Activated CD8-positive, alpha-beta T cell treated with anti-CD3 and anti-CD28 coated beads, Interleukin-2, amount 10 ng/mL, durations not matched to agents 7 days and 5 days (primary cell): ENCODE measurements at regions not wholly inside any gene's neighbourhood (a gene's known extent, or its start where the extent isn't known, plus 50 kb on each side); places are given as distances from the start of the nearest gene placed in this dataset.

ENCODE experiments used
- ATAC-seq: fragments of 150-1000 bp; cut with Tn5 transposase; one replicate; pipeline ENCODE4 v1.10.0; 2021; ENCODE audit warnings: moderate library complexity
- CTCF ChIA-PET: fragments of 350-600 bp; sonication (Branson Sonifier 250); formaldehyde crosslinking; loops from one replicate; lab custom pipeline; 2021; ENCODE audit warnings: antibody characterized with exemption; lab: Charles Lee
- POLR2A ChIA-PET: fragments of 350-600 bp; sonication (Branson Sonifier 250); formaldehyde crosslinking; loops from one replicate; lab custom pipeline; 2021; ENCODE audit warnings: antibody characterized with exemption; lab: Charles Lee
- DNase-seq: peaks from one replicate; pipeline ENCODE4 v3.0.0-alpha.2; 2020
- H3K27ac Mint-ChIP-seq: one replicate; pipeline ENCODE4 v1.8.0; 2021; ENCODE audit warnings: mild to moderate bottlenecking, mixed read lengths
- H3K27me3 Mint-ChIP-seq: one replicate; pipeline ENCODE4 v1.8.0; 2021; ENCODE audit warnings: low read depth, mixed read lengths
- H3K36me3 Mint-ChIP-seq: one replicate; pipeline ENCODE4 v1.8.0; 2021; ENCODE audit warnings: low read depth, mixed read lengths
- H3K4me1 Mint-ChIP-seq: one replicate; pipeline ENCODE4 v1.8.0; 2021; ENCODE audit warnings: low read depth, mixed read lengths
- H3K4me3 Mint-ChIP-seq: one replicate; pipeline ENCODE4 v1.8.0; 2021; ENCODE audit warnings: mild to moderate bottlenecking, mixed read lengths
- H3K9me3 Mint-ChIP-seq: one replicate; pipeline ENCODE4 v1.8.0; 2022; ENCODE audit warnings: mixed read lengths; ENCODE audit not compliant: insufficient read depth

DNA sequence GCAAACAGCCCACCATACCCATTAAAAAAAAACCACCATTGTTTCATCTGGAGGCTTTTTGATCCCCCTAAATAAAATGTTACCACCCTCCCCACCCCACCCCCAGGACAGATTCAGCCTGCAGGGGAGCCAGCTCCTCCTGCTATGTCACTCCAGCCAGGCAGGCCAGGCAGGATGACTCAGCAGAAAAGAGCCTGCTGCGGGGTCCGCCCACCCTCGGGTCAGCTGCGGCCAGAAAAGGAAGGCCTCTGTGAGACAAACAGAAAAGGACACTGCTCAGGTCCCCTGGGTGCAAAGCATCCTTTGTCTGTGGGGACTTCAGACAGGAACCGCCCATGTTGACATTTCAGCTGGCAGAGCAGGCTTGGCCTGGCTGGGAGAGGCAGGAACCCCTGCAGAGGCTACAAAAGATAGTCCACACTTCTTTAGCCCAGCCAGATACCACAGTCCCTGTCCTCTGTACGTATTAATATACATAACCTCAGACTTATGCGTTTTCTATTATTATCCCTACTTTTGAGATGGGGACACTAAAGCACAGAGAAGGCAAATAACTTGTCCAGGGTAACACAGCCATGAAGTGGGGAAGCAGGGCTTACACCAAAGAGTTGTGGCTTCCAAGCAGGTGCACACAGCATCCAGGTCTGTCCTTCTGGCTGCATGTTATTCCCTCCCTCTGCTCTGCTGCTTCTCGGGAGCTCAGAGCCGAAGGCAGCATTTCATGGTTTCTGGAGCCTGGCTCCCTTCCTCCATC is 147.7 kb downstream of the CPEB2 start:
- H3K9me3 Mint-ChIP-seq, result no peaks in the 10 kb centered on the region
- no peaks in the 10 kb centered on the region for H3K4me1 Mint-ChIP-seq
- ChIA-PET CTCF (interaction anchor here (1.4 kb wide), 1 partner anchor 12 kb away, joined by 4 read pairs; no protein-coding TSS in a partner anchor), POLR2A (no interaction called here)
- ATAC-seq, result no peak
- no peaks in the 10 kb centered on the region for H3K36me3 Mint-ChIP-seq
- H3K27ac Mint-ChIP-seq, result no peak overlapping the region
- H3K4me3 Mint-ChIP-seq, result no peak overlapping the region
- no peak for DNase-seq
- no peaks in the 10 kb centered on the region for H3K27me3 Mint-ChIP-seq

DNA sequence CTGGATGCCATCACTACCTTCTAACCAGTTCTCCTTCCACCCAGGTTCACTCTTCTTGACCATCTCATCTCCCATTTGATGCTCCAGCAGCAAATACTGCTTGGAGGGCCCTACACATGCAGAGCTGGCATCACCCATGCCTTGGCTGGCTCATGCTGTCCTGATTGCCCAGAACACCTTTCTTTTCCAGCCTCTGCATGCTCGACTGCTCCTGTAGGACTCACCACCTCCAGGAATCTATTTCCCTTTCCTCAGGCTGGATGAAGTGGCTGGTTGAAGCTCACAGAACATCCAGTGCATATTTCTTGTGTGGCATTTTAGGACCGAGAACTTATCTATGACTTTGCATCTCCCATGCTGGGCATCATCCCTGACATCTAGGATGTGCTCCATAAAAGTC is 148.3 kb downstream of the CPEB2 start:
- CTCF ChIA-PET, result no interaction called here
- DNase-seq, result no peak

GRCh38 chr4:15151033-15151432 is 148.8 kb downstream of the CPEB2 start:
- POLR2A ChIA-PET, result no interaction called here
- ATAC-seq, result no peak
- DNase-seq, result no peak
- no peak overlapping the region for H3K4me3 Mint-ChIP-seq
- no peaks in the 10 kb centered on the region for H3K36me3 Mint-ChIP-seq
- H3K27me3 Mint-ChIP-seq, result no peaks in the 10 kb centered on the region
- H3K9me3 Mint-ChIP-seq, result no peaks in the 10 kb centered on the region
- no peaks in the 10 kb centered on the region for H3K4me1 Mint-ChIP-seq
- CTCF ChIA-PET, result no interaction called here
- H3K27ac Mint-ChIP-seq, result no peak overlapping the region

More for the DNA sequence above, 148.3 kb downstream of the CPEB2 start:
- no peaks in the 10 kb centered on the region for H3K9me3 Mint-ChIP-seq
- no peaks in the 10 kb centered on the region for H3K4me1 Mint-ChIP-seq
- H3K27me3 Mint-ChIP-seq, result no peaks in the 10 kb centered on the region
- POLR2A ChIA-PET, result no interaction called here
- H3K4me3 Mint-ChIP-seq, result no peak overlapping the region
- H3K36me3 Mint-ChIP-seq, result no peaks in the 10 kb centered on the region
- no peak for ATAC-seq
- H3K27ac Mint-ChIP-seq, result no peak overlapping the region

GRCh38 chr4:15153662-15154061 is 151.4 kb downstream of the CPEB2 start:
- POLR2A ChIA-PET, result no interaction called here
- CTCF ChIA-PET, result no interaction called here
- H3K4me3 Mint-ChIP-seq, result no peak overlapping the region
- H3K9me3 Mint-ChIP-seq, result no peaks in the 10 kb centered on the region
- no peak overlapping the region for H3K27ac Mint-ChIP-seq
- DNase-seq (no peak), ATAC-seq (no peak)
- no peaks in the 10 kb centered on the region for H3K27me3 Mint-ChIP-seq
- no peaks in the 10 kb centered on the region for H3K4me1 Mint-ChIP-seq
- H3K36me3 Mint-ChIP-seq, result no peaks in the 10 kb centered on the region

DNA sequence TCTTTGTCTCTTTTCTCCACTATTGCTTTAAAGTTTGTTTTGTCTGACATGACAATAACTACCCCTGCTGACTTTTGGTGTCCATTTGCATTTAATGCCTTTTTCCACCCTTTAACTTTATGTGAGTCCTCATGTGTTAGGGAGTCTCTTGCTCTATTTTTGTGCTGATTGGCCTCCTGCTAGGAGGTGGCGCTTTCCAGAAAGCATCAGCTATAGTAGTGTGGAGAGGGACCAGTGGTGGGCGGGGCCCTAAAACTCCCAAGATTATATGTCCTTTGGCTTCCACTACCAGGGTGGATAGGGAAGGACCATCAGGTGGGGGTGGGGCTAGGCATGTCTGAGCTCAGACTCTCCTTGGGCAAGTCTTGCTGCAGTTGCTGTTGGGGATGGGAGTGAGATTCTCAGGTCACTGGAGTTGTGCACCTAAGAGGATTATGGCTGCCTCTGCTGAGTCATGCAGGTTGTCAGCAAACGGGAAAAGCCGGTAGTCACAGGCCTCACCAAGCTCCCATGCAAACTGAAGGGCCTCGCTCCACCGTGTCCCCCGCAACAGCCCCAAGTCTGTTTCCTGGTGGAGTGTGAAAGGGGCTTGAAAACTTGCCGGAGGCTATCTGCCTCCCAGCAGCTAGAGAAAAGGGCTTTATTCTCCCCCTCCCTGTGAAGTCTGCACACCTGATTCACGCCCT is 156.3 kb downstream of the CPEB2 start:
- Mint-ChIP-seq H3K27ac (no peak overlapping the region), H3K4me1 (no peaks in the 10 kb centered on the region), H3K9me3 (no peaks in the 10 kb centered on the region), H3K27me3 (peaks cover 4% of the 10 kb centered on the region), H3K36me3 (no peaks in the 10 kb centered on the region), H3K4me3 (no peak overlapping the region)
- POLR2A ChIA-PET, result no interaction called here
- CTCF ChIA-PET, result no interaction called here
- DNase-seq (no peak), ATAC-seq (no peak)

GRCh38 chr4:15159477-15160019 is 157.3 kb downstream of the CPEB2 start:
- CTCF ChIA-PET, result no interaction called here

DNA sequence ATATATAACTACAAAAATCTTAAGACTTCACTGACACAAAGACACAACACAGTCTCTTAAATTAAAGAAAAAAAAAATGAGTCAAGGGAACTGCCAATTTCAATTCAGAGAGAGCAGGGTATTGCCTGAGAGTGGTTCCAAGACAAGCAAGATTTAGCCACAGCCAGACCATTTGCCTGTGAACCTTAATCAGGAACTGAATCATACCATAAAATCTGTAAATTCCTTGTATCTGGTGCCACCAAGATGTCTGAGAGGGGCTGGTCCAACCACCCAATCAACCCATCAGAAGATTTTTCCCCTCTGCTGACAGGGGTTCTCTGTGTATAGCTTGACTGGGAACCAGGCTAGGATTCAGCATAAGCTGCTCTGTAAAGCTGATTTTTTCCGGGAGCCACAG is 159.2 kb downstream of the CPEB2 start:
- ChIA-PET CTCF (interaction anchor here (1.0 to 2.2 kb wide), 2 partner anchors 12 to 234 kb away, joined by 3 to 4 read pairs; no protein-coding TSS in a partner anchor), POLR2A (no interaction called here)
- no peaks in the 10 kb centered on the region for H3K36me3 Mint-ChIP-seq
- no peaks in the 10 kb centered on the region for H3K4me1 Mint-ChIP-seq
- no peak overlapping the region for H3K4me3 Mint-ChIP-seq
- DNase-seq, result no peak
- H3K27ac Mint-ChIP-seq, result no peak overlapping the region
- no peak for ATAC-seq
- no peaks in the 10 kb centered on the region for H3K9me3 Mint-ChIP-seq
- H3K27me3 Mint-ChIP-seq, result peaks cover 9% of the 10 kb centered on the region

More at GRCh38 chr4:15159477-15160019, 157.3 kb downstream of the CPEB2 start:
- Mint-ChIP-seq H3K27ac (no peak overlapping the region), H3K4me1 (no peaks in the 10 kb centered on the region), H3K36me3 (no peaks in the 10 kb centered on the region), H3K4me3 (no peak overlapping the region), H3K9me3 (no peaks in the 10 kb centered on the region), H3K27me3 (peaks cover 6% of the 10 kb centered on the region)
- POLR2A ChIA-PET, result no interaction called here
- DNase-seq (no peak), ATAC-seq (no peak)

DNA sequence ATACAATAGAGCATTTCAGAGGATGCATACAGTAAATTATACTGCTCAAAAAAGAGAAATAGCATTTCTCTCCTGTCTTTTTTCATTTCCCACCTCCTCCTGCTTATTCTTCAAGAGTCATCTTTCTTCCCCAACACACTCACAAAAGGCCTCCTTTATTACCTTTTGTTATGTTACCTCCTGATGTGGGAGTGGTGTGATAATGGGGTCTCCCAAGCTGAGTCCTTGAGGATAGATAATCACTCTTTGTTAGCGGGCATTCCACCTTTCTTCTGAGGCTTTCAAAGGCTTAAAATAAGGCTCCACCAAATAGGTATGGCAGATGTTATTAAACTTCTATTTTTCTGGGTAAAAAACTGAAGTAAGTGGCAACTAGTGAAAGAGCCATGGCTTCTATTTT is 159.8 kb downstream of the CPEB2 start:
- peaks cover 12% of the 10 kb centered on the region for H3K27me3 Mint-ChIP-seq
- no peaks in the 10 kb centered on the region for H3K36me3 Mint-ChIP-seq
- no peak overlapping the region for H3K27ac Mint-ChIP-seq
- no peaks in the 10 kb centered on the region for H3K4me1 Mint-ChIP-seq
- ChIA-PET POLR2A (no interaction called here), CTCF (interaction anchor here (2.2 kb wide), 1 partner anchor 12 kb away, joined by 4 read pairs; no protein-coding TSS in a partner anchor)
- no peak for ATAC-seq
- no peaks in the 10 kb centered on the region for H3K9me3 Mint-ChIP-seq
- no peak for DNase-seq
- no peak overlapping the region for H3K4me3 Mint-ChIP-seq

DNA sequence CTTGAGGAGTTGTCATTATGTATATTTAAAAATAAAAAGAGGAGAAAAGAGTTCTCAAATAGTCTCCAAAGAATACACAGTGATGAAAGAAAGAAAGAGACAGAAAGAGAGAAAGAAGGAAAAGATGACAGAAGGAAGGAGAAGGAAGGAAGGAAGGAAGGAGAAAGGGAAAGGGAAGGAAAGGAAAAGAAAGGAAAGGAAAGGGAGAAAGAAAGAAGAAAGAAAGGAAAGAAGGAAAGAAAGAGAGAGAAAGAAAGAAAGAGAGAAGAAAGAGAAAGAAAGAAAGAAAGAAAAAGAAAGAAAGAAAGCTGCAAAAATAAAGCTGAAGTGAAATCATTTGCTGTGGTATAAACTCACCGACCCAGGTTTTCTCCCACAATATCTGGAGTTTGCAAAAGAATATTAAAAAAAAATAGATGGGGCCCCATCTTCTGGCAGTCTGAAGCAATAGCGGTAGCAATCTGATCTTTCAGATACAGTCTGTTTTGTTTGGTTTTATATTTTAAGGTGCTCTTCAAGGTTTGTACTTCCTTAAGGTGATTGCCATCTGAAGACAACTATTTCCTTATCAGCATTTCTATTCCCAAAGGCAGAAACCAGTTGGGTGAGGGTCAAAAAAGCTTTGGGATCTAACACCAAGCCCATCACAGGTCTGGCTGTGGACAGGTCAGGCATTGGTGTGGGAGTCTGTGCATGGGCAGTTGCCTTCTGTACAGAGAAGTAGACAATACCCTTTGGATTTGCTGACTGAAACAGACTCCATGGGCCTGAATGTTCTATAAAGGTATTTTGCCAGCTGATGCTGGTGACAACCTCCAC is 160.4 kb downstream of the CPEB2 start:
- H3K36me3 Mint-ChIP-seq, result no peaks in the 10 kb centered on the region
- no peak for DNase-seq
- H3K4me3 Mint-ChIP-seq, result no peak overlapping the region
- ChIA-PET POLR2A (no interaction called here), CTCF (interaction anchor here (0.9 to 2.2 kb wide), 3 partner anchors 13 to 1508 kb away, joined by 3 to 4 read pairs (median 4); no protein-coding TSS in a partner anchor)
- no peak overlapping the region for H3K27ac Mint-ChIP-seq
- H3K4me1 Mint-ChIP-seq, result no peaks in the 10 kb centered on the region
- no peaks in the 10 kb centered on the region for H3K9me3 Mint-ChIP-seq
- H3K27me3 Mint-ChIP-seq, result peaks cover 12% of the 10 kb centered on the region
- no peak for ATAC-seq

- no peaks in the 10 kb centered on the region for H3K36me3 Mint-ChIP-seq
- H3K27ac Mint-ChIP-seq, result no peak overlapping the region
- H3K4me1 Mint-ChIP-seq, result no peaks in the 10 kb centered on the region
- DNase-seq (no peak), ATAC-seq (no peak)
- POLR2A ChIA-PET, result no interaction called here
- peaks cover 12% of the 10 kb centered on the region for H3K27me3 Mint-ChIP-seq
- H3K9me3 Mint-ChIP-seq, result no peaks in the 10 kb centered on the region
- CTCF ChIA-PET, result interaction anchor here (0.9 to 2.2 kb wide), 3 partner anchors 14 to 1509 kb away, joined by 3 to 4 read pairs (median 4); no protein-coding TSS in a partner anchor
- no peak overlapping the region for H3K4me3 Mint-ChIP-seq
Measured at GRCh38 chr4:15163284-15163645, 161.0 kb downstream of the CPEB2 start.

- Mint-ChIP-seq H3K9me3 (no peaks in the 10 kb centered on the region), H3K36me3 (no peaks in the 10 kb centered on the region), H3K4me1 (no peaks in the 10 kb centered on the region), H3K4me3 (no peak overlapping the region), H3K27me3 (peaks cover 15% of the 10 kb centered on the region), H3K27ac (no peak overlapping the region)
- ChIA-PET POLR2A (no interaction called here), CTCF (no interaction called here)
- no peak for ATAC-seq
- DNase-seq, result no peak
Measured at GRCh38 chr4:15164571-15164970, 162.3 kb downstream of the CPEB2 start.
